ENCODE measurements at regions not wholly inside any gene's neighbourhood (a gene's known extent, or its start where the extent isn't known, plus 50 kb on each side); places are given as distances from the start of the nearest gene placed in this dataset.
"Not testable (repeated sequence)": the region's sequence is repeated elsewhere in the genome, so short reads cannot be mapped to it uniquely, and the experiment has no call there.

DNA sequence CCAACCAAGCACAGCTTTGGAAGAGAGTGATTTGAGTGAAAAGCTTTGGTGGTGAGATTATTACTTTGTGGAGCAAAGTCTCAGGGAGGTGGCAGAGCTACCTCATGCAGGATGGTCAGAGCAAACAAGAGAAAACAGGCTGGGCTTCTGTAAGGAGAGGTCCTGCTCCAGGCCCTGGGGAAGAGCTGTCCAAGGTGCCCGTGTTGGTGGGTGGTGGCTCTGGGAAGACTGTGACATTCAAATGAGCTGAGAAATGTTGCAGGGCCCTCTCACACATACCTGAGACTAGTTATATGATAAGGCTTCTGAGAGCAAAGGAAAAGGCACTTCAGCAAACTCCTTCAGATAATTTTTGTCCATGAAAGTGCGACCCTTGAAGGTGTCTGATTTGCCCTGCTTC, 205.5 kb upstream of the SOX21 start:
- intact Hi-C loops (cut with micrococcal nuclease), result no loop called here
- no peak for ATAC-seq
- DNase-seq, result no peak

DNA sequence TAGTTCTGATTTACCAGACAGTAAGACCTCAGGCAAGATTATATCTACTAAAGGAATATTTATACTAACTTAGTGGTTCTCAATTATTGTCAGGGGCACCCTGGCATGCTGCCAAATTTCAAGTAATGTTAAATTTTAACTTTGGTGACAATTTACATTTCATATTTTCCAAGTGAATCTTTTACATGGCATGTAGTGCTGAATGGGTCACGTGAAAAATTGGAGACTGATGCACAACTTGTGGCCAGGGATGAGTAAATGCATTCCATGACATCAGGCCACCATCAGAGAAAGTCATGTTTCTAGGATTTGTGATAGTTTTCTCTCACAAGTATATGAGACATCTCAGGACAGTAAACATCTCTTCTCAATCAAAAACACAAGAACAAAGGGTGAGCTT, 202.6 kb upstream of the SOX21 start:
- DNase-seq, result no peak
- no peak for ATAC-seq
- intact Hi-C loops (cut with micrococcal nuclease), result no loop called here

DNA sequence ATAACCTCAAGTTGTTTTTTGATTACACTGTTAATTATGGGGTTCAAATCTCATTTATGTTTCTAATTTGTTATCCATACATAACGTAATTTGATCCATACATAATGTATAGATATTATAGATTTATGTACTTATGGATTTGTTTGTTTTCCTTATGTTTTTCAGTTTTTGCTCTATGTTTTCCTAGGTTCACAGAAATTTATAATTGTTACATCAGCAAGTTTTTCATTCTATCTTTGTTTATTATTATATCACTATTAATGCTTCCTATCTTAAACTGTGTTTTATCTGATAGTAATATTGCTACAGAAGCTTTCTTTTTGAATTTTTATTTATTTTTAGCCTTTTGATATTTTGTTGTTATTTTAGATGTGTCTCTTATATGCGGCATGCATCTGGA, 194.3 kb upstream of the SOX21 start:
- intact Hi-C loops (cut with micrococcal nuclease), result no loop called here
- DNase-seq (no peak), ATAC-seq (no peak)

DNA sequence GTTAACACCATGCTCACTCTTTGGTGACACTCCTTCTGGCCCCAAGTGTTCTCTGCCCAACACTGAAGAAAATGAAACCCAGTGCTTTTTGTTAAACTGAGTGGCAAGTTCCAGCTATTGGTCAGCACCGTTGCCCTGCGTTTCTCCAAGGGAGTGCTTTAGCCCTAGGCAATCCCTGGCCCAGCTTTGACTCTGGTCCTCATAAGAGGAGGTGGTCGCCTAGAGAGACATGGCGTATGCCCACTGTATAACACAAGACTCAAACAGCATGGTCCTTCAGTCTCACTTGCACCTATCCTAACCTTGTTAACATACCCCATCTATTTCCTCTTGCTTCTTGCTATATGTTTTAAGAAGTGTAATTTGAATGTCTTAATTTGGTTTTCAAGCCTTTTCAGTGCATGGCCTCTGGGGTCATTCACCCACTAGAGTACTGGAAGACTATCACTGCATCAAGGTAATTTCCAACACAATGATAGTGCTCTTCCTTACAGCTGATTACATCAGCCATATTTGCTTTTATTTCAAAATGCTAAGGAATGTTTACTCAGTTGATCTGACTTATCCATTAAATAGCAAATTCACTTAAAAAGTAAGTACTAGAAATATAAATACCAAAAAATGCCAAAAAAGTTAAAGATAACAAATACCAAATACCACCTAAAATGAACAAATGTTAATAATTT, 190.5 kb upstream of the SOX21 start:
- ATAC-seq (no peak), DNase-seq (no peak)
- intact Hi-C loops (cut with micrococcal nuclease), result no loop called here

DNA sequence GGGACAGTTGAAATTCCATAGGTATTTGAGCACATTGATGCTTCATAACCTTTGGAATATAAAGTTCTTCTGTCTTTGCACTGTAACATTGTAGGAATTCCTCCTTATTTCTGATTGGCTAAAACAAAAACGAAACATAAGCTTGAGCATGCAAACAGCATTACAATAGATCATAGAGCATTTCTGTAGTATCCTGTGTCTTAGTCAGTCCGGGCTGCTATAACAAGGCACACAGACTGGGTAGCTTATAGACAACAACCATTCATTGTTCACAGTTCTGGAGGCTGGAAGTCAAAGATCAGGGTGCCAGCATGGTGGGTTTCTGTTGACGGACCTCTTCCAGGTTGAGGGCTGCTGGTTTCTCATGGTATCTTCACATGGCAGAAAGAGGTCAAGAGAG, 188.7 kb upstream of the SOX21 start:
- DNase-seq (no peak), ATAC-seq (no peak)
- intact Hi-C loops (cut with micrococcal nuclease), result no loop called here

DNA sequence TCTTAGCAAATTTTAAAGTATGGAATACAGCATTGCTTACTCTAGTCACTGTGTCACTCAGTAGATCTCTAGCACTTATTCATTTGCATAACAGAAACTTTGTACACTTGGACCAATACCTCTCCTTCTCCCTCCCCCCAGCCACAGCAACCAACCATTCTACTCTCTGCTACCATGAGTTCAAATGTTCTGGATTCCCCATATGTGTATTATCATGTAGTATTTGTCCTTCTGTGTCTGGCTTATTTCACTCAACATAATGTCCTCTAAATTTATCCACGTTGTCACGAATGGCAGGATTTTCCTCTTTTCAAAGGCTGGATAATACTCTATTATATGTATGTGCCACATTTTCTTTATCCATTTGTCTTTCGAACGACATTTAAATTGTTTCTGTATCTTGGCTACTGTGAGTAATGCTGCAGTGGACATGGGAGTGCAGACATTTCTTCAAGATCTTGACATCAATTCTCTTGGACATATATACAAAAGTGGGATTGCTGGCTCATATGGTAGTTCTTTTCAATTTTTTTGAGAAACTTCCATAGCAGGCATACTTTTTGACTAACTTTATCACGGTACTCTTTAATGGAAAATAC, 184.5 kb upstream of the SOX21 start:
- no peak for DNase-seq
- intact Hi-C loops (cut with micrococcal nuclease), result no loop called here
- no peak for ATAC-seq

DNA sequence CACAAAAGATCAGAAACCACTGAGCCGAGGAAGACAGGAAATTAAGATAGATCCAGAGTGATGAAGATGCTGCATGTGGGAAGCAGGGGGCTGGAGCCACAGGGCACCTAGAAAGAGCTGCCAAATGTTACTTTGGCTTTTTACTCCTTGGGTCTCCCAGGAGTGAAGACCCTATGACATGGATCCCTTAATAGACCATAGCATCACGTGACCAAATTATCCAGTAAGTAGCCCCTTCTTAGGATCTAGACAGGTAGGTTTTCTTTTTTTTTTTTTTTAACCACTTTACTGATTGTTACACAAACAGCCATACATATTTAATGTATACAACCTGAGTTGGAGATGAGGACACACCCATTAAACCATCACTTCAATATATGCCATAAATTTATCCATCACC, 183.9 kb upstream of the SOX21 start:
- ATAC-seq (no peak), DNase-seq (no peak)
- intact Hi-C loops (cut with micrococcal nuclease), result no loop called here

DNA sequence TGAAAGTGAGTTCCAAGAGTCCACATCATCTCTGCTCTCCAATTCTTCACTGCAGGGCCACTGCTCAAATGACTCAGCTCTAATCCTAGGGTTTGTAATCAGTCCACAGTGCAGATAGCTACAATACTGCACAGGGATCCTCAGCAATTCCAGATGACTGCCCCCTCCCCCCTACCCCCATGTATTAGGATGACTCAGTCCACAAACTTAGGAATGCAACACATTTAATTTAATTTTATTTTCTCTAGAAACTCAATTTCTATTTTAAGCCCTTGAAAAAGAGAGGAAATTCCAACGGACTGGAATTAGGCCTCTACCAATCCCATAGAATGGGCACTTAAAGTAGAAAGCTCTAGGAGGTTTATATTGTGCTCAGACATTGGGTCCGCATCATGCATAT, 173.8 kb upstream of the SOX21 start:
- ATAC-seq, result no peak
- intact Hi-C loops (cut with micrococcal nuclease), result no loop called here

DNA sequence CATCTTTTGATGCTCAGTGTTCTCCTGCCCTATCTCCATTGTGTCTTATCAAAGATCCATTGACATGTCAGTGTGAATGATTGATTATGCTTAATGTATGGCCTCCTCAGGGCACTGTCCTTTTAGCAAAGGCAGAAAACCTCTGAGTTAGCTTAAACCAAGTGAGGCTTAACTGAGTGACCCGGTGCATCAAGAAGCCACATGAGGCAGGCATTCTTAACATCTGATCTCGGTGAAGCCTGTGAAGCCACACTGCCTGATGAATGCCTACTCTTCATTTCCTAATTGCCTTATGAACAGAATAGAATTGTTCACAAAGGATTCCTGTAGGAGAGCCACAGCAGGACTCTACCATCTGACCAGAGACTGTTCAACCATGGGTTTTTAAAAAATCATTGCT, 168.1 kb upstream of the SOX21 start:
- DNase-seq (no peak), ATAC-seq (no peak)

More for the DNA sequence above, 173.8 kb upstream of the SOX21 start:
- no peak for DNase-seq

DNA sequence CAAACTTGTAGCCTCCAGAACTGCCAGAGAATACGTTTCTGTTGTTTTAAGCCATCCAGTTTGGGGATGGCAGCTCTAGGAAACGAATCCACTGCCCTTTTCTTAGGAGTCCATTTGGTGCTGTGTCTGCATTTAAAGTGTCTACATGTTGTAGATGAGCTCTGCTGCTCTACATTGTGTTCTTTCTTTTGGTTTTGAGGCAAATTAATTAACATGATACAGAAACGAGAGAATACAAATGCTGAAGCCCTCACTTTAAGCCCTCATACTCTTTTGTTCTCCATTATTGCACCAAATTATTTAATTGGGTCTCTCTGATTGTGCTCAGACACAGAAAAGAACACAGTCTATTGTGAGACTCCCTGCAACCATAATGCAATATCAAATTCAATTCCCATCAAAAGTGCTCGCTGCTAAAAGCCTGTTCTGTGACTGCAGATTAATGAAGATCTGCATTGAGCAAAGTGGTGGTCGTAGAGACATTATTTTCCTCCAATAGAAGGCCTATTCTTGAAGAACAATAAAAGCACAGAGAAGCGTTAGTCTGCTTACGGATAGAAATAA, 166.3 kb upstream of the SOX21 start:
- ATAC-seq, result no peak
- intact Hi-C loops (cut with micrococcal nuclease), result no loop called here
- no peak for DNase-seq

More for the DNA sequence above, 168.1 kb upstream of the SOX21 start:
- intact Hi-C loops (cut with micrococcal nuclease), result no loop called here

DNA sequence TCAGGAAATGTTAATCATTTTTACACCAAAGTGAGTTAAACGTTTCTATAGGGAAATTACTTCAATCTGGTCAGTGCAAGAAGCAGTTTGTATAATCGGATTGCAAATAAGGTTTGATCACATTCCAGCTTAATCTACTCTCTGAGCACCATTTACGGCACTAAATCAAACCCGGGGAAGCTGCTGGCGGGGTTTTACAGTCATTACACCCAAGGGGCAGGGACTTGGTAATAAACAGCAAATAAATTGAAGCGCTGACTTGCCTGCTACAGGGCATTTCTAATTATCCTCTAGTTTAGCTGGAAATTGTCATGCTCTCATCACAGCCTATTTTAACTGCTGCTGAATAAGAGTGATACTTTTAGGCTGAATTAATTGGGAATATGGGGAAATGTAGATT, 152.1 kb upstream of the SOX21 start:
- no peak for DNase-seq
- intact Hi-C loops (cut with micrococcal nuclease), result no loop called here
- no peak for ATAC-seq

DNA sequence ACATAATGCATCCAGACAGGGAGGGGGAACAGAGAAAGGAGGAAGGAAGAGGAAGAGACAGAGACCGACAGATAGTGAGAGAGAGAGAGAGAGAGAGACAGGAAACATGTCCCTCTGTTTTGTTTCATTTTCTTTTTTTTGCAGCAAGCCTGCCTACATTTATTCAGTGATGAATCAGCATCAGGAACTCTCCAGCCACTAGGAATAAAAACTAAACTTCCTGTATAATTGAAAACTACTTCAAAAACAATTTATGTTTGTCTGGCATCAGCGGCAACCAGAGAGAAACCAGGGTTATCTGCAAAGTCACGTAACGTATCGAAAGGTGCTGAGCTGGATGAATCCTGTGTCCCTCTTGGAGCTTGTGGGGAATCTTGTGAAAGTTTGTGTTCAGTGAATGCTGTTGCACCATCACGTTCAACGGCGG, 148.6 kb upstream of the SOX21 start:
- ATAC-seq, result peak; percentile 53
- intact Hi-C loops (cut with micrococcal nuclease), result no loop called here
- DNase-seq, result no peak

DNA sequence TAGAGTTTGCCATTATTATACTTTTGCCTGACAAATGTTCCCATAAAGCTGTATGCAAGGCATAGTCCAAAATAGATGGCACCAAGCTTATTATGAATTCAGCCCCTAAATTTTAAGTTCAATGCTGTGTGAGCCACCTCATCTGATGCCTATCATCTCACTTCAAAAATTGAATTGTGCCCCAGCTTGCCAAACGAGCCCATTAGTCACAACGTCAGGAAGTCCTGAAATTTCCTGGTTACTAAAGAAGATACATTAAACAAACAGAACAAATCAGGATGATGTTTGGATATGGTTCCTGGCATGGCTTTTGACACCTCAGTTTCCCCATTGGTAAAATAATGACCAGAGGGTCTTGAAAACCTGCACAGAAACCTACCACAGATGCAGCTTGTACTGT, 147.5 kb upstream of the SOX21 start:
- ATAC-seq (no peak), DNase-seq (no peak)
- intact Hi-C loops (cut with micrococcal nuclease), result no loop called here

DNA sequence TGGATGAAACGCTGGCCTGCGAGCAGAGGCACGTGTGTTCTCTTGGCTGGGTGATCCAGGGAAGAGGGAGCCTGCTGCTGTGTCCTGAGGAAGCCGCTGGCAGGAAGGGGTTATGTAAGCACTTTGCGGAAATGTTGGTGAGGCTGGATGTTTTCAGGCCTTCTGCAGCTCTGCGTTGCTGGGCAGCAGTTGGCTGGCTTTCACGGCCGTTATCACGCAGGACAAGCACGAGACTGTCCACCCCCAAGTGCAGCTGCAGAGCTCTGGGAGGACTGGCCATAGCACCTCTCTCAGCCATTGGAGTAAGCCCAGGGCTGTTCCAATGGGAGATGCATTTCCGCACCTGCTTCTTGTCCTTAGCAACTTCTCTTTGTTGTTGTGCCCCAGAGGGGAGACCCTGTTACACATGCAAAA, 146.9 kb upstream of the SOX21 start:
- DNase-seq (peak; percentile 75), ATAC-seq (peak; percentile 92)
- intact Hi-C loops (cut with micrococcal nuclease), result no loop called here

DNA sequence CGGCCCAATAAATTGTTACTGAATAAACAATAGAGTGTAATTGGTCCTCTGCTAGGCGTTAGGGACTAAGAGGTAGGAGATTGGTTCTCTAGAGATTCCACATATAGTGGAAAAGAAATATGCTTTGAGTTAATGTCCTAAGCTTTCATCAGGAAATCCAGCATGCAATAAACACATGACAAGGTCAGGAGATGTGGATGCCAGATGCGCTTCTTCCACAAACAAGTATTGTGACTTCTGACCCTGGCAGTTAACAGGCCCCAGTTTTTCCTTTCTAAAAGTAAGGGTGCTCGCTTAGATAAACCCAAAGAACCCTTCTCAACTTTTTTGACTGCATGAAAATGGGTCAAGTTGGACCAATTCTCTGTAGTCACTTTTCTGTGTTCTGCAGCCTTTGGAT, 146.5 kb upstream of the SOX21 start:
- DNase-seq (no peak), ATAC-seq (no peak)
- intact Hi-C loops (cut with micrococcal nuclease), result no loop called here

DNA sequence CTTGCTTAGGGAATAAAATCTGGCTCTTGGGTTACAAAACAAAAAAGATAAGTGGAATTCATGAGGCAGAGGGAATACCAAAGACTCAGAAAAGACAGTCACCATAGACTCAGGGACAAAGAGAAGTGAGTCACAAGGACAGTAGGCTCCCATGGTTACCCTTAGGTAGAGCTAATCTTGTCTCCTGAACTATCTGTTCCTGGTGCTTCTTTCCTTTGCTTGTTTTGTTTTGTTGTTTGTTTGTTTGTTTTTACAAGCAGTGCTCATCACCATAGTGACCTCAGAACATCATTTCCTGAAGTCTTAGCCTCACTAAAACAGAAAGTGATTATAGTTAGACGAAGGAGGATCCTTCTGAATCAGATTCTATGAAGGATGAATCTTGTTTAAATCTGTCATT, 142.3 kb upstream of the SOX21 start:
- intact Hi-C loops (cut with micrococcal nuclease), result no loop called here
- no peak for ATAC-seq
- no peak for DNase-seq

DNA sequence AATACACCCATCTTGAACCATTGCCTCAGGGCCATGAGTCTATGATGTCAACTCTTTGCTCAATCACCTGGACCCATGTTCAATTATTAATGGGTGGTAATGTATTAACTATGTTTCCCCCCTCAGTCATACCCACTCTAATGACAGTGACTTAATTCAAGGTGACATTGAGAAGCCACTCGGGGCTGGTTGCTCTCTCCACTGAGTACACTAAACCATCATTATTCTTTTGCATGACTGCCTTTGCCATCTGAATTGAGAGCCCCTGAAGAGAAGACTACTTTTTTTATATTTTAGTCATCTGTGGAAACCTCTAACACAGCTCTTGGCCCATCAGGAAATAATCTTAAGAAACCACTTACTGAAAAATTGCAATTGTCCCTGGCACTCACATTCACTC, 139.2 kb upstream of the SOX21 start:
- ATAC-seq (no peak), DNase-seq (no peak)
- intact Hi-C loops (cut with micrococcal nuclease), result no loop called here

DNA sequence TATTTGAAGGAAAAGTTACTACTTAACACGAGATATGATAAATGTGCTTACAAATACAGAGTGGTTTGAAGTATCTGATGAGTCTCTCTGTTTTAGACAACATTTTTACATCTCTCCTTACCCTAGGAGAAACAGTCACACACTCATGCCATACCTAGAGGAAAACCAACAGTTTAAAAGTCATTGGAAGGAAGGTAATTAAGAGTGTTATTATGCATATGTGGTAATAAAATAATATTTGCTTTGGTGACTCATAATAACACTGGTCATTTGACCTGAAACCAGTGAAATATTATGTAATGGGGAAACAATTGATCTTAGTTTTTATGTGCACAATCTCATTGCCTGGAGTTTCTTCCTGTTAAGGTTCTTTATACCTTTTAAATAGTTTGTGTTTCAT, 136.9 kb upstream of the SOX21 start:
- ATAC-seq (no peak), DNase-seq (no peak)
- intact Hi-C loops (cut with micrococcal nuclease), result no loop called here

DNA sequence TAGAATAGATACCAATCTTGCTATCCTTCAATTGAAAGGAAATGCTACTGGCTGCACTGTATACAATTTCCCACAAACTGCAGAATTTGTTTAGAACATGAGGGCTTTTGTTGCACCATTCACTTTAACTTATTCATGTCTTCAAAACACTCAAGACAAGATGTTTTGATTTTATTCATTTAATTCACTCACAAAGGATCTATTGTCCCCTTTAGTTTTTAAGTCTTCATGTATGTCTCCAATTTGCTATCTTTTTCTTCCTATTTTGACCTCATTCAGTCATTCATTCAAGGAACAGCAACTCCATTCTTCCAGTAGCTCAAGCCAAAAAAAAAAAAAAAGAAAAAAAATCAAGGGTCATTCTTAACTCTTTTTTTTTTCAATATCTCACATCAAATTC, 130.6 kb upstream of the SOX21 start:
- ATAC-seq, result no peak

DNA sequence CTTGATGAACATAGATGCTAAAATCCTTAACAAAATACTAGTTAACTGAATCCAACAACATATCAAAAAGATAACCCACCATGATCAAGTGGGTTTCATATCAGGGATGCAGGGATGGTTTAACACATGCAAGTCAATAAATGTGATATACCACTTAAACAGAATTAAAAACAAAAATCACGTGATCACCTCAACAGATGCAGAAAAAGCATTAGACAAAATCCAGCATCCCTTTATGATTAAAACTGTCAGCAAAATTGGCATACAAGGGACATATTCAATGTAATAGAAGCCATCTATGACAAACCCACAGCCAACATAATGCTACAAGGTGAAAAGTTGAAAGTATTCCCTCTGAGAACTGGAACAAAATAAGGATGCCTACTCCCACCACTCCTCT, 124.7 kb upstream of the SOX21 start:
- intact Hi-C loops (cut with micrococcal nuclease); DNase-seq; ATAC-seq: not testable (repeated sequence)

More for the DNA sequence above, 130.6 kb upstream of the SOX21 start:
- DNase-seq, result no peak
- intact Hi-C loops (cut with micrococcal nuclease), result no loop called here

DNA sequence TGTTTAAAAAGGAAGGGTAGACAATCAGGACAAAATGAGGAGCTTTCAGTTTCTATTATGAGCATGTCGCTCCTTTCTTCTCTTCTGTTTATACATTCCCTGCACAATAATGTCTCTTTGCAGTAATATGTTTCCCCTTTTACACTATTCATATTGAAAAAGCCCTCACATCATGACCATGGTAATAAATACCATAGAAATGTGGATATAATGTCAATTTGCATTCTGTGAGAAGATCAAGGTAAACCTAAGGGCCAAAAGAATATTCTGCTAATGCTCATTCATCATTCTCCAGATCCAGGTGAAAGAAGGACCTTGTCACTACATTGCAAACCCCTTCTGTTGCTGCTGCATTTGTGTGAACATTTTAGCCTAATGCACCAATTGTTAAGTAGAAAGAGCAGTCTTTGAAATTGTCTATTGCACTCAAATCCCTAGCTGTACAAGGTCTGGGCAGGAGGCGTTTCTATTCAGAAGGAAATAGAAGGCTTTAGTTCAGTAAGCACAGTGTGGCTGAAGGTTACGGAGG, 117.6 kb upstream of the SOX21 start:
- DNase-seq, result no peak
- intact Hi-C loops (cut with micrococcal nuclease), result no loop called here
- no peak for ATAC-seq
